ENCODE measurements at regions not wholly inside any gene's neighbourhood (a gene's known extent, or its start where the extent isn't known, plus 50 kb on each side); places are given as distances from the start of the nearest gene placed in this dataset.

GRCh38 chr2:204428675-204429074 lies 116.6 kb upstream of the PARD3B start:
- DNase-seq (ENCODE audit: low read depth): no peak

DNA sequence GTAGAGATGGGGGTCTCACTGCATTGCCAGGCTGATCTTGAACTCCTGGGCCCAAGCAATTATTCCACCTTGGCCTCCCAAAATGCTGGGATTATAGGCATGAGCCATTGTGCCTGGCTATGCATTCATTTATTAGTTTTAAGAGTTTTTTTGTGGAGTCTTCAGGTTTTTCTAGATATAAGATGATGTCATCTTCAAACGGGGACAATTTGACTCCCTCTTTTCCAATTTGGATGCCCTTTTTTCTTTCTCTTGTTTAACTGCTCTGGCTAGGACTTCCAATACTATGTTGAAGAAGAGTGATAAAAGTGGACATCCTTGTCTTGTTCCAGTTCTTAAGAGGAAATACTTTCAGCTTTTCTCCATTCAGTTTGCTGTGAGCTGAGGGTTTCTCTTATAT lies 113.7 kb upstream of the PARD3B start:
- no peak for DNase-seq (ENCODE audit: low read depth)

DNA sequence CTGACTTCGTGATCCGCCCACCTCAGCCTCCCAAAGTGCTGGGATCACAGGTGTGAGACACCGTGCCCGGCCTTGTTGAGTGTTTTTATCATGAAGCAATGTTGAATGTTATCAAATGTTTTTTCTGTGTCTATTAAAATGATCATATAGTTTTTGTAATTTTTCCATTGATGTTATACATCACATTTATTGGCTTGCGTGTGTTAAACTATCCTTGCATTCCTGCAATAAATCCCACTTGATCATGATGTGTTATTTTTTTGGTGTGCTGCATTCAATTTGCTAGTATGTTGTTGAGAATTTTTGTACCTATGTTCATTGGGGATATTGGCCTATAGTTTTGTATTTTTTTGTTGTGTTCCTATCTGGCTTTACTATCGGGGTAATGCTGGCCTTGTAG lies 113.1 kb upstream of the PARD3B start:
- no peak for DNase-seq (ENCODE audit: low read depth)

- DNase-seq (ENCODE audit: low read depth): no peak
These were observed 110.4 kb upstream of the PARD3B start for GRCh38 chr2:204434660-204435462.

DNA sequence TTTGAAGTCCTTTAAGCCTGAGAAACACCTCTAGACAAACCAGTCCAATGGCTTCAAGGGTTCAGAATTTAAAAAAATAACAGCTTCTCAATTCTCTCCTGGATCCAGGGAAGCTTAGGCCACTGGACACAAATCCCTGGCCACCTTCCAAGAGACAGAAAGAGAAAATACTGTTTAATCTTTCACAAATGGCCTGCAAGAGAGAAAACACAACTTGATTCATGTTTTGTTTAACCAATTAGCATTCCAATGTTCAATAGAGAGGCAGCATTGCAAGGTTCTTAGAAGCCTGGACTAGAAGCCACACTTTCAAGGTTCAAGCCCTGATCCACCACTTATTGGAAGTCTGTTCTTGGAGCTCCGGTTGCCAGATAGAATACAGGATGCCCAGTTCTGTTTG lies 109.0 kb upstream of the PARD3B start:
- no peak for DNase-seq (ENCODE audit: low read depth)

GRCh38 chr2:204437408-204437807 lies 107.9 kb upstream of the PARD3B start:
- DNase-seq (ENCODE audit: low read depth): no peak

DNA sequence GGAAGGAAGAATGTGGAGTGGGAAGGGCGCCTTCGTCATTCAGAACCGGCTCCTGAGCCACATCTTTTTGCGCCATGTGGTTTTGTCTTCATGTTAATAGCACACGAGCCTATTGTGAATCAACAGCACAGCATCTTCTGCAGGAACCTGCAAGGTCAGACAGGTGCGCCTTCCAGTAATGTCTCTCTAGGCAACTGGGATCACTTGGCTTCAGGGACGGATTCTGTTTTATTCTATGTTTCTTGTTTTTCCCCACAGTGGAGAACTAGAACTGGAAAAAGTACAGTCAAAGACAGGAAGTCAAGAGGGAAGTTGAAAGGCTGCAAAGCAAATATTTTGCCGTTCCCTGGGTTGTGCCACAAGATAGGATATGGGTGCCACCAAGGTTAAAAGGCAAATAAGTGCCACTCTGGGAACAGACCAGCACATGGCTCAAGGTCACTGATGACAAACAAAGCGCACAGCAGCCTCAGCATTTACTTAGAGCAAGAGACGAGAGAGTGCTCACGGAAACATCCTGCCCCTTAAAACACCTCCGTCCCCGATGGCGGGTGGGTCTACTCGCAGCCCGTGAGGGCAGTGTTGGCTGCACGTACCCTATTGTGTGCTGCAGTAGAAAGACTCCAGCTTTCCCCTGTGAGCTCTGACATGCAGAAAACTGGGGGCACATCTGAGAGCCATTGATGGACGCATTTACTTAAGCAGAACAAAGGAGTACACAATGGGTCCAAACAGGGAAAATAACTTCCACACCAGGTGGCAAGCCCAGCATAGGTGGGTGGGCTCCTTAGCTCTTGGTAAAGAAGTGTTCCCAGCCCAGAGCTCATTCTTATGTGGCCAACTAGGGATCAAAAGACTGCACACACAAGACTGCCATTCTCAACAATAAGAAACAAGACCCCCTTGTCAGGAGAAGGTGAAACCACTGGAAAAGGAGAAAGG lies 107.2 kb upstream of the PARD3B start:
- DNase-seq (ENCODE audit: low read depth): no peak

DNA sequence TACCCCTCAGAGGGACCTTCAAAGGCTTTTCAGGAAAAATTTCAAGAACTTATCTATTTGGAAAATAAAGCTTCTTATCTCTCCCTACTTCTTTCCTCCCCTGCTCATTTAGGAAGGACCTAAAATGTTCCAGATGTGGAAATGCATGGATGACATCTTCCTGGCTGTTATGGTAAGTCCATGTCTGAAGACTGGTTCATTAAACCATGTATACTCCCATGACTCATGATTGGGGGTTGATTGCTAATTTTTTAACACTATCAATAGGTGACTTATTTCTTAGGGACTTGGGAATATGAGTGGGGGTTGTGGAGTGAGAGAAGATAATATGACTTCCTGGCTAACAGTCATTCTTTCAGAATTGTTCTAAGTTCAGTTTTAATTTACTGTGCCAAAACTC lies 104.0 kb upstream of the PARD3B start:
- no peak for DNase-seq (ENCODE audit: low read depth)

DNA sequence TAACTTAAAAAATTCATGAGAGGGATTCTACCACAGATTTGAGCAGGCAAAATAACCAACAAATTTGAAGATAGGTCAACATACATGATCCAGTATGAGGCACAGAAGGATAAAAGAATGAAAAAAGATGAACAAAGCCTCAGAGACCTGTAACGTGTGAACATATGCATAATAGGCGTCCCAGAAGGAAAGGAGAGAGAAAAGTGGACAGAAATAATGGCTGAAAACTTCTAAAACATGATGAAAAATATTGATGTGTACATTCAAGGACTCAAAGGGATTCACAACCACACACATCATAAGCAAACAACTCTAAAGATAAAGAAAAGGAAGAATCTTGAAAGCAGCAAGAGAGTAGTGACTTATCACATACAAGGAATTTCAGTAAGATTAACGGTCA lies 100.1 kb upstream of the PARD3B start:
- no peak for DNase-seq (ENCODE audit: low read depth)

GRCh38 chr2:204447722-204448121 lies 97.6 kb upstream of the PARD3B start:
- DNase-seq (ENCODE audit: low read depth): no peak

GRCh38 chr2:204449977-204450376 lies 95.3 kb upstream of the PARD3B start:
- DNase-seq (ENCODE audit: low read depth): no peak

DNA sequence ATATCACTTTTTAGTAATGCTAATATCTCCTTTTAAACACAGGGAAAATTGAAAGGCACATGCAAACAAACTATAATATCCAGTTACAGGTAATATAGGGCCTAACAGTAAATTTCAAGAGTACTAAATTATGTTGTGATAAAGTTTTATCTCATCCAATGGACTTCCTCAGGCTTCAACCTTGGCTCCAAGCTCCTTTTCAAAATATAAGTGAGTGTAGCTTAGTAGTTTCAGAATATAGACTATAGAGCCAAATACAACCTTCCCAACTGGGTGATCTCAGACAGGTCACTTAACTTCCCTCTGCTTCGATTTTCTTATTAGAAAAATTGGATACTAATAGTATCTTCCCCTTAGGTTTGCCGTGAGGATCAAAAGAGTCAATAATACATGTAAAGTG lies 93.5 kb upstream of the PARD3B start:
- no peak for DNase-seq (ENCODE audit: low read depth)

GRCh38 chr2:204452464-204453023 lies 92.7 kb upstream of the PARD3B start:
- peak; percentile 97 for DNase-seq (ENCODE audit: low read depth)

DNA sequence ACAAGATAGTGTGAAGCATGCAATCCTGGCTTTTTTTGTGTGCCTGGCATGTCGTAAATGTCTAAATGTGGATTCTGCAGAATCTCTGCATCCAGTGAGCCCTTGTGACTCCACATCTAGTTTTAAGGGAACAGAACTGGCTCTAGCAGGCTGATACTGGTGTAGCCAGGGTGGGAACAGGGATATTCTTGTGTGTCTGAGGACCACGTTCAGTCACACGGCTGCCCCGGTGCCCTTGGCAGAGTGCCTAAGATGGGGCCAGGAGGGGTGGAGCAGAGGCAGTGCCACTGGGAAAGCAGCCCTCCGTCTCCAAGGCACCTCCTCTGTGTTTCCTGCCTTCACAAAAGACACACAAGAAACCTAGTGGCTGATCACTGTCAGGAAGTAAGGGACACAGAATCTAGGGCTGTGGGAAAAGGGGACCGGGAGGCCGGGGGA lies 91.5 kb upstream of the PARD3B start:
- DNase-seq (ENCODE audit: low read depth): peak; percentile 75

DNA sequence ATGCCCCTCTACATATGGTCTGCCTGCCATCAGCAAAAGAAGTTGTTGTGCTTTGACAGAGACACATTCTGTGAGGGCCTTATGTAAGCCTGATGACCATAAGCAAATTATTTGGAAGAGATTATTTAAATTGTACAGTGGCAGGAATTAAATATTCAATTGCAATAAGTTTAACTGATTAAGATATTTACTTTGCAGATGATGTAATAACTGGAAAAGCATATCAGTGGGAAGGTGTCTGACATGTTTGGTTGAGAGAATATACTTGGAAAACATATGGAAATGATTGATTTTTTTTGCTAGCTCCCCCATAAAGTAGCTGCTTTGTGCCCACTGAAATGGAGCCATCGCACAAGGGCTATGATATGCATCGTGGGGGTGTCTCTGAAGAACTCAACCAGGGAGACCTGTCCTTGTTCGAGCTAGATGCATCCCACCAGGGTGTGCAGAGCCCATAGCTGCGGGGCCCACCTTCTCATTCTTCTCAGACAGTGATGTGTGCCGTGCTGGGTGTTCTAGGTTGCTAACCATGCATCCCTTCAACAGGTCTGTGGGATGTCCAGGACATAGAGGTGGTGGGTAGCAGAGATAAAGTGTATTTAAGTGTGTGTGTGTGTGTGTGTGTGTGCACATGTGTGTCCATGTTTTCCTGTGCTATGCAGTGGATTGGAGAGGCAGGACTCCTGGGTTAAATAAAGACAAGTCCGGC lies 90.4 kb upstream of the PARD3B start:
- DNase-seq (ENCODE audit: low read depth): no peak

DNA sequence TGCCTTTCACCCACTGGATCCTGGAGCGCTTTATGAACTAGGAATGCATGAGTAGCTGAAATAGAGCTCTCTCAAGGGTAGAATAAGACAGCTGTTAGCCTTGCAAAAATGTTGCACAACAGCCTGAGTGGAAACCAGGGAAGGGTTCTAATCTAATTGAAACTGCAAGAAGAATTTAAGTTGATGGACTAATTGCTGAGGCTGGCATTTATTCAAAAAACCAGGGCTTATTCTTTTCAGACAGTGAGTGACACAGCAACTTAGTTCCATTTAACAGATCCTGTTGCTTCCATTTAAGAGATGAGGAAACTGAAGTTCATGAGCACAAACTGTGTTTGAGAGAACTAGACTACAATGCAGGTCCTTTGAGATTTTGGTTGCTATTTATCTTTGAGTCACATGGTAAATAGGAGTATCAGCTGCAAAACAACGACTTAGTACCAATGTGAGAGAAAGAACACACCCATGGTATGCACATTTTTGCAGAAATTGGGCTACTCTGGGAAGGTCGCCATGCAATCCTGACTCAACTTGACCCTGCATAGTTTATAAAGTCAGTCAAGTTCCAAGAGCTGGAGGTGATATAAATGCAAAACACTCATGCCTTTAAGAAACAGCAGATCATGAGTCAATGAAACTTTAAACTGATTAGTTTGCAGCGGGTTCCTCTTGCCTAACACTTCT lies 76.4 kb upstream of the PARD3B start:
- no peak for DNase-seq (ENCODE audit: low read depth)

DNA sequence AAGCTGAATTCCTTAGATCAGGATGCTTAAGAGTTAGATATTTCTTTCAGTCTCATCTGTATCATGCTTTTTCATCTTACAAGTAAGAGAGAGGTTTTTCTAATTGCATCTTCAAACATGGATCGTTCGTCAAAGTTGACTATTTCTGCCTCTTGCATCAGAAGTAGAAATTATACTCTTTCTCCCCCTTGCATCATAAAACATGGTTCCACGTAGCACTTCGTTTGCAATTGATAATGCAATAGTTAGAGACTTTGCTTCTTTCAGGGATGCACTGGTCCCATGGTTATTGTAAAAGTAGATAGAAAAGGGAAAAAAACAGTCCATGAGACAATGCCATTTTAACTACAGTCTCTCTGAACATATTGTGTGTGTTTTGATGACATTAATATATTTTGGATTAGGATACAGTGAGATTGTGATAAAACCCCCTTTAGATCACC lies 75.1 kb upstream of the PARD3B start:
- DNase-seq (ENCODE audit: low read depth): no peak

DNA sequence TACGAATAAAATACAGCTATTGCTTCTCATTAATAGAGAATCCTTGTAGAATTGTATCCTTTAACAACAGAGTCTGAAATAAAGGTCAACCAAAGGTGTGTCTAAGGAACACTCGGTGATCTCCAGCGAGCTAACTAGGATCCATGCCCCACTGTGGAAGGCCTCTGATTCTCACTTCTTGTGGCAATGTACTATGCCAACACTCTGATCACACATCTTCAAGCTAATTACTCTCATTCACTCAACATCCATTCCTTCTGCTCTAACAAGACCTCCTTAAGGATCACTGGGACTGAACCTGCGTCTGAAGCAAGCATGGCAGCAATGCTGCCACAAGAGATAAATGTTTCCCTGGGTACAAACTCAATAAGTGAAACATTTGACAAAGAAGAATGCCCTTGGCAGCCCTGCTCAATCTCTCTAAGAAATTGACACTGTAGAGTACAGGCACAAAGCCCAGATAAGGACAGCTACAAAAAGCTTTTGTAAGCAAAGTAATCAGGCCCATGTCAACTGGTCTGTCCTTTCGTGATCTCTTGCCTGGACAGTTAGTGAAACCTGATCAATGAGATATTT lies 74.6 kb upstream of the PARD3B start:
- DNase-seq (ENCODE audit: low read depth): no peak

DNA sequence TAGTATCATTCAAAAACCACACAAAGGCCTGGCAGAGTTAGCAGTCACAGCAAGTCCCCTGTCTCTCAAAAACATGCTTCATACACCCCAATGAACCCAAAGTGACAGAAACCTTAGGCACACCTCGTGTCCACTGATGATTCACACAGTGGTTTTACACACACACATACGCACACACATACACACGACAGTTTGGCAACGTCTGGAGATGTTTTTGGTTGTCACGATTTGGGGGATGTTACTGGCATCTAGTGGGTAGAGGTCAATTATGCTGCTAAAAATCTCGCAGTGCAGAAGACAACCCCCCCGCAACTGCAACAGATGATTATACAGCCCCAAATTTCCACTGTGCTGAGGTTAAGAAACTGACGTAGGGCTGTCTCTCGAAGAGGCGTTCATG lies 72.9 kb upstream of the PARD3B start:
- no peak for DNase-seq (ENCODE audit: low read depth)

- no peak for DNase-seq (ENCODE audit: low read depth)
These were observed 72.1 kb upstream of the PARD3B start for GRCh38 chr2:204473224-204473623.

GRCh38 chr2:204475399-204475798 lies 69.9 kb upstream of the PARD3B start:
- no peak for DNase-seq (ENCODE audit: low read depth)

Data from Daoy (cell line).